Neural progenitor cell (in vitro differentiated cells): ENCODE measurements at regions not wholly inside any gene's neighbourhood (a gene's known extent, or its start where the extent isn't known, plus 50 kb on each side); places are given as distances from the start of the nearest gene placed in this dataset.

Experiments
- EZH2 ChIP-seq: fragments of 200-600 bp; sonication (generic); IDR thresholded peaks from 2 replicates; pipeline ENCODE4 v1.6.1; 2017; ENCODE audit warnings: antibody characterized with exemption, mild to moderate bottlenecking, moderate library complexity
- TF ChIP-seq, protein P1 (sequence below): fragments of 200-600 bp; sonication (generic); IDR thresholded peaks from 2 replicates; pipeline ENCODE4 v1.5.1; 2017; ENCODE audit warnings: antibody characterized with exemption, mild to moderate bottlenecking

DNA sequence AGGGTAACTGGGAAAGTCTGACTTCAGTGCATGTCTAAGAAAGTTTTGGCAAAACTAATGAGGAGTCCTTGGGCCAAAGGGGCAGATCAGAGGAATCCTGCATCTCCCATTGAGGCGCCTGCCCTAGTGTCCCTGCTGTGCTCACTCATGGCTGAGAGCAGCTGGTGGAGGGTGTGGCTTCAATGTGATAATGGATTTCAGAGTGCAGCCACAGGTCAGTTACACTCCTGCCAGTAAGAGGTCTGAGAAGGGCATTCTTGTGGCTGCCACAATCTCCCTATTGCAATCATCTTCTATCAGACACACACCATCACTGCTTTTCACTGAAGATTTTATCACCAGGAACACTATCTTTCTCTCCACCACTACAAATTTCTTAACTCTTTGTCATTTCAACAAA is 457.1 kb downstream of the MID1IP1 start:
- no peak for TF ChIP-seq EZH2
- TF ChIP-seq, protein P1, sequence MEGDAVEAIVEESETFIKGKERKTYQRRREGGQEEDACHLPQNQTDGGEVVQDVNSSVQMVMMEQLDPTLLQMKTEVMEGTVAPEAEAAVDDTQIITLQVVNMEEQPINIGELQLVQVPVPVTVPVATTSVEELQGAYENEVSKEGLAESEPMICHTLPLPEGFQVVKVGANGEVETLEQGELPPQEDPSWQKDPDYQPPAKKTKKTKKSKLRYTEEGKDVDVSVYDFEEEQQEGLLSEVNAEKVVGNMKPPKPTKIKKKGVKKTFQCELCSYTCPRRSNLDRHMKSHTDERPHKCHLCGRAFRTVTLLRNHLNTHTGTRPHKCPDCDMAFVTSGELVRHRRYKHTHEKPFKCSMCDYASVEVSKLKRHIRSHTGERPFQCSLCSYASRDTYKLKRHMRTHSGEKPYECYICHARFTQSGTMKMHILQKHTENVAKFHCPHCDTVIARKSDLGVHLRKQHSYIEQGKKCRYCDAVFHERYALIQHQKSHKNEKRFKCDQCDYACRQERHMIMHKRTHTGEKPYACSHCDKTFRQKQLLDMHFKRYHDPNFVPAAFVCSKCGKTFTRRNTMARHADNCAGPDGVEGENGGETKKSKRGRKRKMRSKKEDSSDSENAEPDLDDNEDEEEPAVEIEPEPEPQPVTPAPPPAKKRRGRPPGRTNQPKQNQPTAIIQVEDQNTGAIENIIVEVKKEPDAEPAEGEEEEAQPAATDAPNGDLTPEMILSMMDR = no peak
